ENCODE measurements at regions not wholly inside any gene's neighbourhood (a gene's known extent, or its start where the extent isn't known, plus 50 kb on each side); places are given as distances from the start of the nearest gene placed in this dataset.

DNA sequence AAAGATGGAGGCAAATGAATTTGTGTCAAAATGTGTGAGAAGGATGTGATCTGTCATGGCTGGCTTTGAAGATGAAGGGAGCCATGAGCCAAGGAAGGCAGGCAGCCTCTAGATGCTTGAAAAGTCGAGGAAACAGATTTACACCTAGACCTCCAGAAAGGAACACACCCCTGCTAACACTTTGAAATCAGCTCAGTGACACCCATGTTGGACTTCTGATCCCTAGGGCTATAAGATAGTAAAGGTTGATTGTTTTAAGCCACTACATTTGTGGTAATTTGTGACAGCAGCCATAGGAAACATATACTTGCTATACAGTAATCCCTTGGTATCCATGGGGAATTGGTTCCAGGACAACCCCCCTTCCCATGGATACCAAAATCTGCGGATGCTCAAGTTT is 80.5 kb upstream of the DYRK2 start:
- Histone ChIP-seq H3K36me3 (ENCODE audit: control insufficient read depth in 2 of 2, insufficient read depth in 2 of 2, low read length in 1 of 2) (no peaks in the 10 kb centered on the region), H4K20me1 (ENCODE audit: control insufficient read depth, insufficient read depth) (no peaks in the 10 kb centered on the region), H3K27me3 (replicated peaks in 1 of 2; ENCODE audit: control insufficient read depth in 2 of 2, insufficient read depth in 2 of 2, low read length in 1 of 2) (no peaks in the 10 kb centered on the region; a peak in 1 of 4 replicates), H2AFZ (ENCODE audit: control insufficient read depth, low read depth, low read length) (no peak overlapping the region), H3K27ac (ENCODE audit: control insufficient read depth, insufficient read depth) (no peak overlapping the region), H3K9ac (ENCODE audit: control insufficient read depth, insufficient read depth, low read length) (no peak overlapping the region), H3K4me3 (no peak overlapping the region), H3K9me3 (replicated peaks; ENCODE audit: control insufficient read depth, insufficient read depth, low read length) (no peaks in the 10 kb centered on the region; the same call in 2 of the 3 replicates), H3K4me1 (ENCODE audit: control insufficient read depth, insufficient read depth, low read length) (no peaks in the 10 kb centered on the region), H3K4me2 (ENCODE audit: control insufficient read depth, insufficient read depth) (no peak overlapping the region), H3K79me2 (ENCODE audit: control insufficient read depth, insufficient read depth, low read length) (no peaks in the 10 kb centered on the region)
- no peak for FAIRE-seq
- in situ Hi-C loops (cut with MboI) = no loop called here
- 50% methylated on average over 2 of the region's 2 CpGs for WGBS (ENCODE audit: insufficient coverage, insufficient replicate concordance, low lambda C conversion rate, missing lambda C conversion rate)
- no TSS peak for BruUV-seq (replicated peaks)
- SMC1A ChIA-PET (ENCODE audit: uncharacterized antibody, unreplicated experiment) = no interaction called here
- ATAC-seq = no peak
- intact Hi-C loops (cut with micrococcal nuclease; ENCODE audit: unreplicated experiment) = no loop called here
- RAD21 ChIA-PET (ENCODE audit: unreplicated experiment) = no interaction called here
- no peak for DNase-seq (ENCODE audit: low read depth, low spot score)
- POLR2A ChIA-PET = no interaction called here
- CTCF ChIA-PET = no interaction called here
- no peak for TF ChIP-seq ZSCAN29 (IDR thresholded peaks at IDR 0.05)
- no peak for TF ChIP-seq ZNF207 (IDR thresholded peaks at IDR 0.05; ENCODE audit: borderline replicate concordance)
- no peak for TF ChIP-seq YBX1 (IDR thresholded peaks at IDR 0.05)
- TF ChIP-seq SREBF2 (IDR thresholded peaks at IDR 0.05; ENCODE audit: low read length) = no peak
- no peak for TF ChIP-seq GATAD2B (conservative IDR thresholded peaks at IDR 0.05; ENCODE audit: low read depth)
- no peak for TF ChIP-seq HDAC2 (IDR thresholded peaks at IDR 0.05)
- no peak for TF ChIP-seq ETV6 (conservative IDR thresholded peaks at IDR 0.05 in 1 of 2, IDR thresholded peaks at IDR 0.05 in 1 of 2; ENCODE audit: borderline replicate concordance in 1 of 2, low read depth in 1 of 2)
- TF ChIP-seq, protein P1, sequence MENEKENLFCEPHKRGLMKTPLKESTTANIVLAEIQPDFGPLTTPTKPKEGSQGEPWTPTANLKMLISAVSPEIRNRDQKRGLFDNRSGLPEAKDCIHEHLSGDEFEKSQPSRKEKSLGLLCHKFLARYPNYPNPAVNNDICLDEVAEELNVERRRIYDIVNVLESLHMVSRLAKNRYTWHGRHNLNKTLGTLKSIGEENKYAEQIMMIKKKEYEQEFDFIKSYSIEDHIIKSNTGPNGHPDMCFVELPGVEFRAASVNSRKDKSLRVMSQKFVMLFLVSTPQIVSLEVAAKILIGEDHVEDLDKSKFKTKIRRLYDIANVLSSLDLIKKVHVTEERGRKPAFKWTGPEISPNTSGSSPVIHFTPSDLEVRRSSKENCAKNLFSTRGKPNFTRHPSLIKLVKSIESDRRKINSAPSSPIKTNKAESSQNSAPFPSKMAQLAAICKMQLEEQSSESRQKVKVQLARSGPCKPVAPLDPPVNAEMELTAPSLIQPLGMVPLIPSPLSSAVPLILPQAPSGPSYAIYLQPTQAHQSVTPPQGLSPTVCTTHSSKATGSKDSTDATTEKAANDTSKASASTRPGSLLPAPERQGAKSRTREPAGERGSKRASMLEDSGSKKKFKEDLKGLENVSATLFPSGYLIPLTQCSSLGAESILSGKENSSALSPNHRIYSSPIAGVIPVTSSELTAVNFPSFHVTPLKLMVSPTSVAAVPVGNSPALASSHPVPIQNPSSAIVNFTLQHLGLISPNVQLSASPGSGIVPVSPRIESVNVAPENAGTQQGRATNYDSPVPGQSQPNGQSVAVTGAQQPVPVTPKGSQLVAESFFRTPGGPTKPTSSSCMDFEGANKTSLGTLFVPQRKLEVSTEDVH (IDR thresholded peaks at IDR 0.05; ENCODE audit: low read depth, partially characterized antibody) = no peak
- TF ChIP-seq SRF (IDR thresholded peaks at IDR 0.05; ENCODE audit: low read depth in 2 of 2, low read length in 2 of 2) = no peak
- TF ChIP-seq, protein P2, sequence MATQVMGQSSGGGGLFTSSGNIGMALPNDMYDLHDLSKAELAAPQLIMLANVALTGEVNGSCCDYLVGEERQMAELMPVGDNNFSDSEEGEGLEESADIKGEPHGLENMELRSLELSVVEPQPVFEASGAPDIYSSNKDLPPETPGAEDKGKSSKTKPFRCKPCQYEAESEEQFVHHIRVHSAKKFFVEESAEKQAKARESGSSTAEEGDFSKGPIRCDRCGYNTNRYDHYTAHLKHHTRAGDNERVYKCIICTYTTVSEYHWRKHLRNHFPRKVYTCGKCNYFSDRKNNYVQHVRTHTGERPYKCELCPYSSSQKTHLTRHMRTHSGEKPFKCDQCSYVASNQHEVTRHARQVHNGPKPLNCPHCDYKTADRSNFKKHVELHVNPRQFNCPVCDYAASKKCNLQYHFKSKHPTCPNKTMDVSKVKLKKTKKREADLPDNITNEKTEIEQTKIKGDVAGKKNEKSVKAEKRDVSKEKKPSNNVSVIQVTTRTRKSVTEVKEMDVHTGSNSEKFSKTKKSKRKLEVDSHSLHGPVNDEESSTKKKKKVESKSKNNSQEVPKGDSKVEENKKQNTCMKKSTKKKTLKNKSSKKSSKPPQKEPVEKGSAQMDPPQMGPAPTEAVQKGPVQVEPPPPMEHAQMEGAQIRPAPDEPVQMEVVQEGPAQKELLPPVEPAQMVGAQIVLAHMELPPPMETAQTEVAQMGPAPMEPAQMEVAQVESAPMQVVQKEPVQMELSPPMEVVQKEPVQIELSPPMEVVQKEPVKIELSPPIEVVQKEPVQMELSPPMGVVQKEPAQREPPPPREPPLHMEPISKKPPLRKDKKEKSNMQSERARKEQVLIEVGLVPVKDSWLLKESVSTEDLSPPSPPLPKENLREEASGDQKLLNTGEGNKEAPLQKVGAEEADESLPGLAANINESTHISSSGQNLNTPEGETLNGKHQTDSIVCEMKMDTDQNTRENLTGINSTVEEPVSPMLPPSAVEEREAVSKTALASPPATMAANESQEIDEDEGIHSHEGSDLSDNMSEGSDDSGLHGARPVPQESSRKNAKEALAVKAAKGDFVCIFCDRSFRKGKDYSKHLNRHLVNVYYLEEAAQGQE (IDR thresholded peaks at IDR 0.05; ENCODE audit: low read depth, low read length) = no peak
- TF ChIP-seq HCFC1 (IDR thresholded peaks at IDR 0.05; ENCODE audit: low read length) = no peak
- TF ChIP-seq, protein P3, sequence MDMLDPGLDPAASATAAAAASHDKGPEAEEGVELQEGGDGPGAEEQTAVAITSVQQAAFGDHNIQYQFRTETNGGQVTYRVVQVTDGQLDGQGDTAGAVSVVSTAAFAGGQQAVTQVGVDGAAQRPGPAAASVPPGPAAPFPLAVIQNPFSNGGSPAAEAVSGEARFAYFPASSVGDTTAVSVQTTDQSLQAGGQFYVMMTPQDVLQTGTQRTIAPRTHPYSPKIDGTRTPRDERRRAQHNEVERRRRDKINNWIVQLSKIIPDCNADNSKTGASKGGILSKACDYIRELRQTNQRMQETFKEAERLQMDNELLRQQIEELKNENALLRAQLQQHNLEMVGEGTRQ (IDR thresholded peaks at IDR 0.05; ENCODE audit: borderline replicate concordance, low read depth, low read length) = no peak
- TF ChIP-seq, protein P4, sequence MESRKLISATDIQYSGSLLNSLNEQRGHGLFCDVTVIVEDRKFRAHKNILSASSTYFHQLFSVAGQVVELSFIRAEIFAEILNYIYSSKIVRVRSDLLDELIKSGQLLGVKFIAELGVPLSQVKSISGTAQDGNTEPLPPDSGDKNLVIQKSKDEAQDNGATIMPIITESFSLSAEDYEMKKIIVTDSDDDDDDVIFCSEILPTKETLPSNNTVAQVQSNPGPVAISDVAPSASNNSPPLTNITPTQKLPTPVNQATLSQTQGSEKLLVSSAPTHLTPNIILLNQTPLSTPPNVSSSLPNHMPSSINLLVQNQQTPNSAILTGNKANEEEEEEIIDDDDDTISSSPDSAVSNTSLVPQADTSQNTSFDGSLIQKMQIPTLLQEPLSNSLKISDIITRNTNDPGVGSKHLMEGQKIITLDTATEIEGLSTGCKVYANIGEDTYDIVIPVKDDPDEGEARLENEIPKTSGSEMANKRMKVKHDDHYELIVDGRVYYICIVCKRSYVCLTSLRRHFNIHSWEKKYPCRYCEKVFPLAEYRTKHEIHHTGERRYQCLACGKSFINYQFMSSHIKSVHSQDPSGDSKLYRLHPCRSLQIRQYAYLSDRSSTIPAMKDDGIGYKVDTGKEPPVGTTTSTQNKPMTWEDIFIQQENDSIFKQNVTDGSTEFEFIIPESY (IDR thresholded peaks at IDR 0.05) = no peak
- TF ChIP-seq NR2C2 (IDR thresholded peaks at IDR 0.05; ENCODE audit: borderline replicate concordance, control insufficient read depth, insufficient read length, low read depth) = no peak
- no peak for TF ChIP-seq BACH1 (IDR thresholded peaks at IDR 0.05; ENCODE audit: borderline replicate concordance)
- TF ChIP-seq, protein P5, sequence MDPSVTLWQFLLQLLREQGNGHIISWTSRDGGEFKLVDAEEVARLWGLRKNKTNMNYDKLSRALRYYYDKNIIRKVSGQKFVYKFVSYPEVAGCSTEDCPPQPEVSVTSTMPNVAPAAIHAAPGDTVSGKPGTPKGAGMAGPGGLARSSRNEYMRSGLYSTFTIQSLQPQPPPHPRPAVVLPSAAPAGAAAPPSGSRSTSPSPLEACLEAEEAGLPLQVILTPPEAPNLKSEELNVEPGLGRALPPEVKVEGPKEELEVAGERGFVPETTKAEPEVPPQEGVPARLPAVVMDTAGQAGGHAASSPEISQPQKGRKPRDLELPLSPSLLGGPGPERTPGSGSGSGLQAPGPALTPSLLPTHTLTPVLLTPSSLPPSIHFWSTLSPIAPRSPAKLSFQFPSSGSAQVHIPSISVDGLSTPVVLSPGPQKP (IDR thresholded peaks at IDR 0.05; ENCODE audit: low read depth, low read length) = no peak

Measured in GM12878 (cell line).